Trophoblast cell (in vitro differentiated cells and primary cell): ENCODE measurements at regions not wholly inside any gene's neighbourhood (a gene's known extent, or its start where the extent isn't known, plus 50 kb on each side); places are given as distances from the start of the nearest gene placed in this dataset.

Experiments
- DNase-seq, 2 donors: peaks; one replicate each; pipeline ENCODE4 v3.0.0-alpha.2; 2016
- H2AFZ ChIP-seq: 2 replicates; pipeline ENCODE4 v1.6.1; 2013; ENCODE audit warnings: low read length, moderate library complexity, mild to moderate bottlenecking; ENCODE audit not compliant: insufficient read depth, poor library complexity
- H2AK5ac ChIP-seq: 2 replicates; pipeline ENCODE4 v1.6.1; 2013; ENCODE audit warnings: mild to moderate bottlenecking, low read length
- H2BK120ac ChIP-seq: 2 replicates; pipeline ENCODE4 v1.6.1; 2013; ENCODE audit warnings: low read length, mild to moderate bottlenecking, moderate library complexity; ENCODE audit not compliant: insufficient read depth, poor library complexity
- H2BK12ac ChIP-seq: 2 replicates; pipeline ENCODE4 v1.6.1; 2013; ENCODE audit warnings: mild to moderate bottlenecking, low read length, moderate library complexity
- H2BK5ac ChIP-seq: 2 replicates; pipeline ENCODE4 v1.6.1; 2013; ENCODE audit warnings: low read length, low read depth, moderate library complexity, mild to moderate bottlenecking; ENCODE audit not compliant: poor library complexity
- H3K14ac ChIP-seq: 2 replicates; pipeline ENCODE4 v1.6.1; 2013; ENCODE audit warnings: mild to moderate bottlenecking, low read length
- H3K18ac ChIP-seq: 2 replicates; pipeline ENCODE4 v1.6.1; 2013; ENCODE audit warnings: mild to moderate bottlenecking, low read length
- H3K23ac ChIP-seq: 2 replicates; pipeline ENCODE4 v1.6.1; 2013; ENCODE audit warnings: low read length
- H3K27ac ChIP-seq: 2 replicates; pipeline ENCODE4 v1.5.1; 2013; ENCODE audit warnings: low read depth, mild to moderate bottlenecking, inconsistent platforms, low read length, moderate library complexity
- H3K27me3 ChIP-seq: 2 replicates; pipeline ENCODE4 v1.6.1; 2013; ENCODE audit warnings: inconsistent platforms, mild to moderate bottlenecking, low read length, moderate library complexity; ENCODE audit not compliant: insufficient read depth
- H3K36me3 ChIP-seq, 2 experiments: 1 replicate in 1 of 2; 2 replicates in 1 of 2; pipeline ENCODE4 v1.6.1; 2013; ENCODE audit warnings: low read length in 2 of 2, mild to moderate bottlenecking in 2 of 2, moderate library complexity in 1 of 2; ENCODE audit not compliant: insufficient read depth in 2 of 2, control insufficient read depth in 1 of 2
- H3K4ac ChIP-seq: 2 replicates; pipeline ENCODE4 v1.6.1; 2013; ENCODE audit warnings: low read depth, mild to moderate bottlenecking, low read length, moderate library complexity
- H3K4me1 ChIP-seq, 2 experiments: 1 replicate in 1 of 2; 2 replicates in 1 of 2; pipeline ENCODE4 v1.6.1; 2013; ENCODE audit warnings: low read length in 2 of 2, mild to moderate bottlenecking in 2 of 2, moderate library complexity in 1 of 2; ENCODE audit not compliant: insufficient read depth in 2 of 2, control insufficient read depth in 1 of 2
- H3K4me2 ChIP-seq: 2 replicates; pipeline ENCODE4 v1.6.1; 2013; ENCODE audit warnings: inconsistent platforms, mild to moderate bottlenecking, low read length, moderate library complexity
- H3K4me3 ChIP-seq: 2 replicates; pipeline ENCODE4 v1.5.1; 2013; ENCODE audit warnings: mild to moderate bottlenecking, low read depth, low read length, inconsistent platforms
- H3K79me1 ChIP-seq: one replicate; pipeline ENCODE4 v1.6.1; 2013; ENCODE audit warnings: low read length
- H3K79me2 ChIP-seq: 2 replicates; pipeline ENCODE4 v1.6.1; 2013; ENCODE audit warnings: low read length, mild to moderate bottlenecking; ENCODE audit not compliant: control insufficient read depth, insufficient read depth, poor library complexity
- H3K9ac ChIP-seq: 2 replicates; pipeline ENCODE4 v1.6.1; 2013; ENCODE audit warnings: mild to moderate bottlenecking, low read length
- H3K9me3 ChIP-seq: 2 replicates; pipeline ENCODE4 v1.6.1; 2013; ENCODE audit warnings: low read depth, mild to moderate bottlenecking, control low read depth, inconsistent platforms, low read length; ENCODE audit not compliant: insufficient read depth
- H4K12ac ChIP-seq: 2 replicates; pipeline ENCODE4 v1.6.1; 2013; ENCODE audit warnings: low read depth, mild to moderate bottlenecking, low read length, moderate library complexity
- H4K8ac ChIP-seq: 2 replicates; pipeline ENCODE4 v1.6.1; 2013; ENCODE audit warnings: low read depth, mild to moderate bottlenecking, low read length, moderate library complexity
- H4K91ac ChIP-seq: one replicate; pipeline ENCODE4 v1.6.1; 2013; ENCODE audit warnings: low read depth, mild to moderate bottlenecking, low read length, moderate library complexity
- WGBS: extraction: QIAGEN DNeasy Blood & Tissue Kit; methylation state at CpG from one replicate; pipeline ENCODE4 v1.1.7; 2013; ENCODE audit warnings: missing lambda C conversion rate; ENCODE audit not compliant: insufficient read length, insufficient coverage; ENCODE audit errors: extremely low coverage; 5-methylcytosine and 5-hydroxymethylcytosine counted together

GRCh38 chr12:107349839-107350238 lies 256.5 kb upstream of the CRY1 start:
- H2BK120ac ChIP-seq = no peak overlapping the region
- no peaks in the 10 kb centered on the region for H3K36me3 ChIP-seq
- H3K79me1 ChIP-seq = no peaks in the 10 kb centered on the region
- no peak overlapping the region for H4K91ac ChIP-seq
- DNase-seq = no peak
- no peak overlapping the region for H3K14ac ChIP-seq
- H3K9me3 ChIP-seq = no peaks in the 10 kb centered on the region
- no peaks in the 10 kb centered on the region for H3K79me2 ChIP-seq
- H3K4me1 ChIP-seq = peaks cover 4% of the 10 kb centered on the region in 2 experiments
- no peak overlapping the region for H4K12ac ChIP-seq
- H3K27me3 ChIP-seq = no peaks in the 10 kb centered on the region
- H2BK5ac ChIP-seq = no peak overlapping the region
- no peak overlapping the region for H3K18ac ChIP-seq
- no peak overlapping the region for H3K4me2 ChIP-seq
- H4K8ac ChIP-seq = no peak overlapping the region
- H2AFZ ChIP-seq = no peak overlapping the region
- no peak overlapping the region for H2AK5ac ChIP-seq
- WGBS = no CpG with 5 or more reads among the region's 2 CpGs
- H3K9ac ChIP-seq = no peak overlapping the region
- no peak overlapping the region for H2BK12ac ChIP-seq
- H3K23ac ChIP-seq = no peak overlapping the region
- no peak overlapping the region for H3K4ac ChIP-seq
- no peak overlapping the region for H3K27ac ChIP-seq
- H3K4me3 ChIP-seq = no peak overlapping the region

- no peak overlapping the region for H4K8ac ChIP-seq
- H3K23ac ChIP-seq = no peak overlapping the region
- no CpG with 5 or more reads among the region's 3 CpGs for WGBS
- no peak overlapping the region for H2AFZ ChIP-seq
- no peak for DNase-seq
- H3K27me3 ChIP-seq = no peaks in the 10 kb centered on the region
- H3K36me3 ChIP-seq = no peaks in the 10 kb centered on the region
- H3K27ac ChIP-seq = no peak overlapping the region
- no peak overlapping the region for H3K4ac ChIP-seq
- H2BK12ac ChIP-seq = no peak overlapping the region
- H2BK120ac ChIP-seq = no peak overlapping the region
- H3K18ac ChIP-seq = no peak overlapping the region
- H4K12ac ChIP-seq = no peak overlapping the region
- no peak overlapping the region for H2AK5ac ChIP-seq
- H4K91ac ChIP-seq = no peak overlapping the region
- H2BK5ac ChIP-seq = no peak overlapping the region
- no peaks in the 10 kb centered on the region for H3K79me2 ChIP-seq
- no peaks in the 10 kb centered on the region for H3K9me3 ChIP-seq
- H3K9ac ChIP-seq = no peak overlapping the region
- H3K79me1 ChIP-seq = no peaks in the 10 kb centered on the region
- H3K4me2 ChIP-seq = no peak overlapping the region
- H3K4me3 ChIP-seq = no peak overlapping the region
- H3K4me1 ChIP-seq = peaks cover 4% of the 10 kb centered on the region in 2 experiments
- H3K14ac ChIP-seq = no peak overlapping the region
Observed at GRCh38 chr12:107351109-107351508, 257.8 kb upstream of the CRY1 start.

- Histone ChIP-seq H3K79me2 (no peaks in the 10 kb centered on the region), H4K91ac (no peak overlapping the region), H2BK12ac (no peak overlapping the region), H2BK5ac (no peak overlapping the region), H3K79me1 (no peaks in the 10 kb centered on the region), H3K4me1 (peaks cover 4% of the 10 kb centered on the region in 2 experiments), H3K9ac (no peak overlapping the region), H3K9me3 (no peaks in the 10 kb centered on the region), H3K23ac (no peak overlapping the region), H4K12ac (no peak overlapping the region), H2AFZ (no peak overlapping the region), H3K4me2 (no peak overlapping the region), H3K36me3 (no peaks in the 10 kb centered on the region), H2BK120ac (no peak overlapping the region), H3K27me3 (no peaks in the 10 kb centered on the region), H4K8ac (no peak overlapping the region), H2AK5ac (no peak overlapping the region), H3K27ac (no peak overlapping the region), H3K4me3 (no peak overlapping the region), H3K18ac (no peak overlapping the region), H3K4ac (no peak overlapping the region), H3K14ac (no peak overlapping the region)
- no peak for DNase-seq
Observed at GRCh38 chr12:107351713-107352112, 258.4 kb upstream of the CRY1 start.

GRCh38 chr12:107352347-107353081 lies 259.2 kb upstream of the CRY1 start:
- H3K9ac ChIP-seq = no peak overlapping the region
- H2AK5ac ChIP-seq = no peak overlapping the region
- H2AFZ ChIP-seq = no peak overlapping the region
- peaks cover 4% of the 10 kb centered on the region in 2 experiments for H3K4me1 ChIP-seq
- H3K9me3 ChIP-seq = no peaks in the 10 kb centered on the region
- no peaks in the 10 kb centered on the region for H3K27me3 ChIP-seq
- H3K79me2 ChIP-seq = no peaks in the 10 kb centered on the region
- no peak overlapping the region for H3K14ac ChIP-seq
- no peaks in the 10 kb centered on the region for H3K36me3 ChIP-seq
- no peak overlapping the region for H3K27ac ChIP-seq
- no peak overlapping the region for H3K4me2 ChIP-seq
- H3K4me3 ChIP-seq = no peak overlapping the region
- no peak overlapping the region for H4K8ac ChIP-seq
- WGBS = no CpG with 5 or more reads among the region's 2 CpGs
- no peak for DNase-seq
- no peak overlapping the region for H2BK120ac ChIP-seq
- no peak overlapping the region for H3K18ac ChIP-seq
- H3K79me1 ChIP-seq = no peaks in the 10 kb centered on the region
- no peak overlapping the region for H4K91ac ChIP-seq
- H4K12ac ChIP-seq = no peak overlapping the region
- H3K23ac ChIP-seq = no peak overlapping the region
- no peak overlapping the region for H2BK12ac ChIP-seq
- H2BK5ac ChIP-seq = no peak overlapping the region
- no peak overlapping the region for H3K4ac ChIP-seq
